BE2C (cell line): ENCODE measurements at regions not wholly inside any gene's neighbourhood (a gene's known extent, or its start where the extent isn't known, plus 50 kb on each side); places are given as distances from the start of the nearest gene placed in this dataset.

Experiments
- DNase-seq: peaks from one replicate; pipeline ENCODE4 v3.0.0-alpha.2; 2020
- H3K27me3 ChIP-seq: fragments of 250-450 bp; sonication (Bioruptor Pico); 2 replicates; pipeline ENCODE4 v1.5.1; 2020; ENCODE audit warnings: mild to moderate bottlenecking
- H3K36me3 ChIP-seq: fragments of 250-450 bp; sonication (Bioruptor Pico); 2 replicates; pipeline ENCODE4 v1.5.1; 2020; ENCODE audit warnings: mild to moderate bottlenecking
- H3K4me1 ChIP-seq: fragments of 250-450 bp; sonication (Bioruptor Pico); 2 replicates; pipeline ENCODE4 v1.5.1; 2020
- H3K4me3 ChIP-seq: 2 replicates; pipeline ENCODE4 v1.5.1; 2011; ENCODE audit warnings: low read depth, low read length
- H3K9me3 ChIP-seq: fragments of 250-450 bp; sonication (Bioruptor Pico); 2 replicates; pipeline ENCODE4 v1.5.1; 2020
- TF ChIP-seq, protein P1 (sequence below): IDR thresholded peaks from 2 replicates; pipeline ENCODE4 v1.5.1; 2012; ENCODE audit warnings: mild to moderate bottlenecking, low read depth, low read length

DNA sequence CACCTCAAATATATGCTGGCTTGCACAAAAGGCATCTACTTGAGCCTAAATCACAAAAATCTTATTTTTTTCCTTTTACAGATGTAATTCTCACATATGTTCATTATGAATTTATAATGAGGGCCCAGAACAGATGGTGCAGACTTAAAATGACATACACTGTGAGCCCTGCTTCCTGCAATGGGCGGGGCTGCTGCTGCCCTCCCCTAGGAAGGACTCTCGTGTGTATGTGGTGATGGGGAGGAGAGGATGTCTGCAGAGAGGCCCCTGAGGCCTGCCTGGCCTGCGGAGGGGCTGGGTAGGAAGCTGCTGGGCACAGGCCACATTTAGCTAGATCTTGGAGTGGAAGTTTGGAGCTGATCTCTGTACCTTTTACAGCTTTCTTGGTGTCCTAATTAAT is 233.4 kb upstream of the KIRREL3 start:
- no peaks in the 10 kb centered on the region for H3K27me3 ChIP-seq
- H3K4me3 ChIP-seq, result no peak overlapping the region
- TF ChIP-seq, protein P1, sequence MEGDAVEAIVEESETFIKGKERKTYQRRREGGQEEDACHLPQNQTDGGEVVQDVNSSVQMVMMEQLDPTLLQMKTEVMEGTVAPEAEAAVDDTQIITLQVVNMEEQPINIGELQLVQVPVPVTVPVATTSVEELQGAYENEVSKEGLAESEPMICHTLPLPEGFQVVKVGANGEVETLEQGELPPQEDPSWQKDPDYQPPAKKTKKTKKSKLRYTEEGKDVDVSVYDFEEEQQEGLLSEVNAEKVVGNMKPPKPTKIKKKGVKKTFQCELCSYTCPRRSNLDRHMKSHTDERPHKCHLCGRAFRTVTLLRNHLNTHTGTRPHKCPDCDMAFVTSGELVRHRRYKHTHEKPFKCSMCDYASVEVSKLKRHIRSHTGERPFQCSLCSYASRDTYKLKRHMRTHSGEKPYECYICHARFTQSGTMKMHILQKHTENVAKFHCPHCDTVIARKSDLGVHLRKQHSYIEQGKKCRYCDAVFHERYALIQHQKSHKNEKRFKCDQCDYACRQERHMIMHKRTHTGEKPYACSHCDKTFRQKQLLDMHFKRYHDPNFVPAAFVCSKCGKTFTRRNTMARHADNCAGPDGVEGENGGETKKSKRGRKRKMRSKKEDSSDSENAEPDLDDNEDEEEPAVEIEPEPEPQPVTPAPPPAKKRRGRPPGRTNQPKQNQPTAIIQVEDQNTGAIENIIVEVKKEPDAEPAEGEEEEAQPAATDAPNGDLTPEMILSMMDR, result no peak
- no peaks in the 10 kb centered on the region for H3K9me3 ChIP-seq
- H3K4me1 ChIP-seq, result no peaks in the 10 kb centered on the region
- H3K36me3 ChIP-seq, result no peaks in the 10 kb centered on the region
- DNase-seq, result no peak

DNA sequence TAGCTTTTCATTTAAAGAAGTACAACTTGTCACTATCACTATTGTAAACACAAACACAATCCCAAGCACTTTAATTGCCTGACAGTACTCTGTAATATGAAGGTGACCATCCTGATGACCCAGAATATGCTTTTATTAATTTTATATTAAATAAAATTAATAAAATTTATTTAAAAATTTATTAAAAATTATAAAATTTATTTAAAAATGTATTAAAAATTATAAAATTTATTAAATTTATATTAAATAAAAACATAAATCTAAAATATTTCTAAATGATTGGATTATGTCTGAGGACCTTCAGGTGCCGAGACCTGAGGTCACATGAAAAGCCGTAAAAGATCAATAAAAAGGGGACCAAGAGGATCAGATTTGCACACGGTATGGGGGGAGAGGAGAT is 229.8 kb upstream of the KIRREL3 start:
- no peak for DNase-seq
- TF ChIP-seq, protein P1, result no peak
- no peaks in the 10 kb centered on the region for H3K4me1 ChIP-seq
- H3K36me3 ChIP-seq, result no peaks in the 10 kb centered on the region
- H3K27me3 ChIP-seq, result no peaks in the 10 kb centered on the region
- no peak overlapping the region for H3K4me3 ChIP-seq
- no peaks in the 10 kb centered on the region for H3K9me3 ChIP-seq

DNA sequence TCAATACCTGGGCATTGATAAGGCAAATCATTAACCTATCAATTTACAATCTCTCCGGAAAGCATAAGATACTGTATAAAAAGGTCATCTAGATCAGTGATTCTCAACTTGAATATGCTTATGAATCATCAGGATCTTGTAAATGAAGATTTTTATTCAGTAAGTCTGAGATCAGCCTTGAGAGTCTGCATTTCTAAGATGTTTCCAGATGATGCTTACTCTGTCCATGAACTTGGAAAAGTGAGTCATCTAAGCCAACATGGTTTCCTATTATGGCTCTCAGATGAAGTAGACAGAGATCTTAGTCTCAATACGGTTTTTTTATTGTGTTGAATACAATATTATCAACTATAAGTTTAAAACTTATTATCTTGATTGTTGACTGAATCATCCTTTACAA is 226.4 kb upstream of the KIRREL3 start:
- no peaks in the 10 kb centered on the region for H3K9me3 ChIP-seq
- no peaks in the 10 kb centered on the region for H3K27me3 ChIP-seq
- H3K4me3 ChIP-seq, result no peak overlapping the region
- no peak for DNase-seq
- no peaks in the 10 kb centered on the region for H3K36me3 ChIP-seq
- H3K4me1 ChIP-seq, result no peaks in the 10 kb centered on the region
- TF ChIP-seq, protein P1, result no peak

DNA sequence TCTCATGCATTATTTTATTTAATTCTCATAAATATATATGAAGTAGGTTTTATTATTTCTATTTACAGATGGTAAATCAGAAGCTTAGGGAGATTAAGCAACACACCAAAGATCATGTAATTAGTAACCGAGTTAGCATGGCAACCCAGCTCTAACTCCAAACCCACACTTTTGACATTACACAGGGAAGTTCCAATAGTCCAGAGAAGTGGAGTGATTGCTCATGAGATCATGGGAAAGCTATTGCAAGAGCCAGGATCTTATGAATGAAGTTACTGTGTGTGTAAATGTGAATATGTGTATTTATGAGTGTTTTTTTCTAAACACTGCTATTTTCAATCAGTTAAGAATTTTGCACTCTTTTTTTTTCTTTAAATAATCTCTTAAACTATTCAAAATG is 225.8 kb upstream of the KIRREL3 start:
- H3K4me1 ChIP-seq, result no peaks in the 10 kb centered on the region
- H3K4me3 ChIP-seq, result no peak overlapping the region
- no peak for DNase-seq
- TF ChIP-seq, protein P1, result no peak
- no peaks in the 10 kb centered on the region for H3K9me3 ChIP-seq
- no peaks in the 10 kb centered on the region for H3K27me3 ChIP-seq
- no peaks in the 10 kb centered on the region for H3K36me3 ChIP-seq

DNA sequence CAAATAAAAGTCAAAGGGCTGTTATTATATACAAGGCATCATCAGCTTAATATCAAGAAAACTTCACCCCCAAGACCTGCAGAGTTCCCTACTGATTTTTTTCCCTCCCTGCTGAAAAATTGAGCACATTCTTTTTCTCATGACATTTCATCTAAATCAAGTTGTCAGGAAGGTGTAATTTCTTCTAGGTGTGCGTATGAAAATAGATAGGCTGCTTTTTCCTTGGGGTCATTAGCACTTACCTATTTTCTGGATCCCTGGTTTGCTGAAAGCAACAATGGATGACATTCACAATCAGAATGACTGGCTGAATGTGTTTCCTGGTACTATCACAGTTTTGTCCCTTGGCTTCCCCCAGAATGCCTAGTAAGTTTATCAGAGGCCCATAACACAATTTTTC is 225.0 kb upstream of the KIRREL3 start:
- Histone ChIP-seq H3K4me3 (no peak overlapping the region), H3K27me3 (no peaks in the 10 kb centered on the region), H3K4me1 (no peaks in the 10 kb centered on the region), H3K36me3 (no peaks in the 10 kb centered on the region), H3K9me3 (no peaks in the 10 kb centered on the region)
- no peak for DNase-seq
- TF ChIP-seq, protein P1, result no peak

DNA sequence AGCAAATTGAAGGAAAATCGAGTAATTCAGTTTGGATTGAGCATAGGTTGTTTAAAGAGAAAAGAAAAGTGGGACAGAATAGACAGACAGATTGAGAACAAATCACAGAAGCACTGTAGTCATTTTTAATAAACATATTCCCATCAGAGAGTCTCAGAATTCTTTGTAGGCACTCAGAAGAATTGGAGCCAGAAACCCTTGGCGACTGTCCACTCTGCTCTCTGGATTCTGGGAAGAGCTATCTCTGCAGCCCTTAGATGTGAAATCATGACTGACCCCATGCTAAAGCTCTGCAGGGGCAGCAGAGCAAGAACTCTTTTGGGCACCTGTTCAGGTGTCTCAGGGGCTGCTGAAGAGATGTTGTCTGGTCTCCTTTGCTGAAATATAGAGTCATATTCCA is 223.7 kb upstream of the KIRREL3 start:
- H3K36me3 ChIP-seq, result no peaks in the 10 kb centered on the region
- H3K27me3 ChIP-seq, result no peaks in the 10 kb centered on the region
- H3K9me3 ChIP-seq, result no peaks in the 10 kb centered on the region
- H3K4me1 ChIP-seq, result no peaks in the 10 kb centered on the region
- H3K4me3 ChIP-seq, result no peak overlapping the region
- DNase-seq, result no peak
- TF ChIP-seq, protein P1, result no peak
